ENCODE measurements at regions not wholly inside any gene's neighbourhood (a gene's known extent, or its start where the extent isn't known, plus 50 kb on each side); places are given as distances from the start of the nearest gene placed in this dataset.

DNA sequence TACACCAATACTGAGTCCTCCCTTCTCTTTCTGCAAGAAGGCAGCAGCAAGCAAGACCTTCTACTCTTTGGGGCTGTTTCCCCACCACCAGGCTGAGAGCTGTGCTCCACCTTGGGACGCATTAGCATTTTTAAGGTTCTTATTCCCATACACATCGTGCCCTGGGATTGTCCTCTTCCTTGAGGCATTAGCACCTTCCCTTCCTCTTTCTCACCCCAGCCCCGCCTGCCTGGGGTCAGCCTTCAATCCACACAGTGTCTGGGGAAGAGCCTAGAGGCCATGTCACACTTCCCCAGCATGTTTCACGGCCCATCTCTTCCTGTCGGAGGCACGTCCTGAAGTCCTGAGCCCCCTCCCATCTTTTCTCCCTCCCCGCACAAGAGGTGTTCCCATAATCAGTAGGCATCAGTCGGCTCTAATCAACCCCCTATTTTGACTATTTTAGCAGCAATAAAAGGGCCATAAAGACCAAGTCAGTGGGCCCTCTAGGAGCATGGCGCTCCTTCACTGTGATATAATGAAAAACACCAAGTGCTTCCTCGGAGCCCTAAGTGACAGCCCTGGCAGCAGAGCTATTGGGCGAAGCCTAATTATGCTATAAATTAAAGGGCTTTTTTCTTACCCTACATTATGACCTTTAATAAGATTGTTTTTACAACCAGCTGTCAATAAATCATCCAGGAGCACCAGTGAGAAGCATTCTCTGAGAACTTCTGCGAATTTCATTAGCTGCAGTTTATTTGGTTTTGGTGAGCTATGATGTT, 55.0 kb upstream of the PKDCC start:
- no peaks in the 10 kb centered on the region for H3K9me3 ChIP-seq
- H3K36me3 ChIP-seq, result no peaks in the 10 kb centered on the region
- peaks cover 0 to 14% (median 0%) of the 10 kb centered on the region in 4 donors for H3K27me3 ChIP-seq
- no peak overlapping the region for H3K27ac ChIP-seq
- H3K4me1 ChIP-seq, result no peaks in the 10 kb centered on the region
- no peak overlapping the region for H3K4me3 ChIP-seq
- DNase-seq, result no peak
- no peak for TF ChIP-seq POLR2A (IDR thresholded peaks at IDR 0.05)
- TF ChIP-seq, protein P1, sequence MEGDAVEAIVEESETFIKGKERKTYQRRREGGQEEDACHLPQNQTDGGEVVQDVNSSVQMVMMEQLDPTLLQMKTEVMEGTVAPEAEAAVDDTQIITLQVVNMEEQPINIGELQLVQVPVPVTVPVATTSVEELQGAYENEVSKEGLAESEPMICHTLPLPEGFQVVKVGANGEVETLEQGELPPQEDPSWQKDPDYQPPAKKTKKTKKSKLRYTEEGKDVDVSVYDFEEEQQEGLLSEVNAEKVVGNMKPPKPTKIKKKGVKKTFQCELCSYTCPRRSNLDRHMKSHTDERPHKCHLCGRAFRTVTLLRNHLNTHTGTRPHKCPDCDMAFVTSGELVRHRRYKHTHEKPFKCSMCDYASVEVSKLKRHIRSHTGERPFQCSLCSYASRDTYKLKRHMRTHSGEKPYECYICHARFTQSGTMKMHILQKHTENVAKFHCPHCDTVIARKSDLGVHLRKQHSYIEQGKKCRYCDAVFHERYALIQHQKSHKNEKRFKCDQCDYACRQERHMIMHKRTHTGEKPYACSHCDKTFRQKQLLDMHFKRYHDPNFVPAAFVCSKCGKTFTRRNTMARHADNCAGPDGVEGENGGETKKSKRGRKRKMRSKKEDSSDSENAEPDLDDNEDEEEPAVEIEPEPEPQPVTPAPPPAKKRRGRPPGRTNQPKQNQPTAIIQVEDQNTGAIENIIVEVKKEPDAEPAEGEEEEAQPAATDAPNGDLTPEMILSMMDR (IDR thresholded peaks at IDR 0.05), result no peak
- WGBS, 2 donors, result 80 to 82% methylated on average over 12 of the region's 12 CpGs
- intact Hi-C loops (cut with DNase I), result no loop called here

DNA sequence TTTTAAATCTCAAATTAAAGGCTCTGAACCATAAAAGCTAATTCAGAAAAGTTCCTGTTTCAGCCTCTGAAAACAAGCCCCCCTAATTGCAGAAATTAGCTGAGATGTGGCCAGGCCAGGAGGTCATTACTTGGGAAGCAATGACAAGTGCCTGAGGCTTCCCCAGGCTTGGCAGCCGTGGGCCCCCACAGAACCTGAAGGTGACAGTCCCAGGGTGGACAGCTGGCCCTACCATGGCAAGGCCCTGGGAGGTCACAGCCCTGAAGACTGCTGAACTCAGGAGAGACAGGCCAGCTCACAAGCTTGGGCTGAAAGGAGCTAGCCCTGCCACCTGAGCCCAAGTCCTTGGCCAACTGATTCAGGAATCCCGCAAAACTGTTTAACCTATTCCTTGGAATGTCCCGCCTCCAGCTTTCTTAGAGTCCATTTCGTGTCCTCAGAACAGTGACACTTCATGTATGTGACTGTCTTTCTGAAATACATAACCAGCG, 54.3 kb upstream of the PKDCC start:
- intact Hi-C loops (cut with DNase I), result no loop called here

GRCh38 chr2:41994233-41994637, 53.6 kb upstream of the PKDCC start:
- H3K4me1 ChIP-seq, result no peaks in the 10 kb centered on the region
- WGBS, 2 donors, result 72 to 75% methylated on average over 5 of the region's 5 CpGs

More for the DNA sequence above, 54.3 kb upstream of the PKDCC start:
- no peak for DNase-seq
- no peak overlapping the region for H3K4me3 ChIP-seq
- H3K36me3 ChIP-seq, result no peaks in the 10 kb centered on the region
- TF ChIP-seq POLR2A (IDR thresholded peaks at IDR 0.05), result no peak
- TF ChIP-seq, protein P1 (IDR thresholded peaks at IDR 0.05), result no peak
- no peak overlapping the region for H3K27ac ChIP-seq
- H3K27me3 ChIP-seq, result peaks cover 0 to 8% (median 0%) of the 10 kb centered on the region in 4 donors
- no peaks in the 10 kb centered on the region for H3K4me1 ChIP-seq
- WGBS, 2 donors, result 78 to 92% methylated on average over 5 of the region's 5 CpGs
- no peaks in the 10 kb centered on the region for H3K9me3 ChIP-seq

DNA sequence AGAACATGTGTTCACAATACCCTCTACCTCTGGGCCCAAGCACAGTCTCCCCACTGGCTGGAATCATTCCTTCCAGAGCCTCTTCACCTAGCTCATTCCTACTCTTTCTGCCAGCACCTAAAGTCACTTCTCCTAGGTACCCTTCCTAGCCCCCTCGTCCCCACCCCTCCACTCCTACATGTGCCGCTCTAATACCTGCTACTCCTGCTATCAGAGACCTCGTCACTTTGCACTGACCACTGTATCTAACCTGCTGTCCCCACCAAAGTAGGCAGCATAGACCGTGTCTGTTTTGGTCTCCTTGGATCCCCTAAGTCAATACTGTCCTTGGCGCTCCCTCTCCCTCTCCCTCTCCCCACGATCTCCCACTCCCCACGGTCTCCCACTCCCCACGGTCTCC, 53.2 kb upstream of the PKDCC start:
- no peak for DNase-seq
- H3K4me3 ChIP-seq, result no peak overlapping the region
- H3K27ac ChIP-seq, result no peak overlapping the region
- intact Hi-C loops (cut with DNase I), result no loop called here
- H3K4me1 ChIP-seq, result no peaks in the 10 kb centered on the region
- H3K27me3 ChIP-seq, result peaks cover 0 to 8% (median 0%) of the 10 kb centered on the region in 4 donors
- H3K36me3 ChIP-seq, result no peaks in the 10 kb centered on the region
- 79 to 89% methylated on average over 7 to 8 of the region's 8 CpGs for WGBS, 2 donors
- TF ChIP-seq, protein P1 (IDR thresholded peaks at IDR 0.05), result no peak
- no peak for TF ChIP-seq POLR2A (IDR thresholded peaks at IDR 0.05)
- no peaks in the 10 kb centered on the region for H3K9me3 ChIP-seq

More at GRCh38 chr2:41994233-41994637, 53.6 kb upstream of the PKDCC start:
- Histone ChIP-seq H3K36me3 (no peaks in the 10 kb centered on the region), H3K27ac (no peak overlapping the region), H3K9me3 (no peaks in the 10 kb centered on the region), H3K4me3 (no peak overlapping the region), H3K27me3 (peaks cover 0 to 8% (median 0%) of the 10 kb centered on the region in 4 donors)
- DNase-seq, result no peak
- intact Hi-C loops (cut with DNase I), result no loop called here
- TF ChIP-seq, protein P1 (IDR thresholded peaks at IDR 0.05), result no peak
- no peak for TF ChIP-seq POLR2A (IDR thresholded peaks at IDR 0.05)

GRCh38 chr2:41997561-41997960, 50.3 kb upstream of the PKDCC start:
- WGBS, 2 donors, result 72 to 88% methylated on average over 4 of the region's 4 CpGs

More at GRCh38 chr2:41997561-41997960, 50.3 kb upstream of the PKDCC start:
- H3K4me1 ChIP-seq, result no peaks in the 10 kb centered on the region
- no peaks in the 10 kb centered on the region for H3K36me3 ChIP-seq
- H3K27me3 ChIP-seq, result peaks cover 0 to 8% (median 0%) of the 10 kb centered on the region in 4 donors
- no peaks in the 10 kb centered on the region for H3K9me3 ChIP-seq
- TF ChIP-seq, protein P1 (IDR thresholded peaks at IDR 0.05), result no peak
- no peak for TF ChIP-seq POLR2A (IDR thresholded peaks at IDR 0.05)
- intact Hi-C loops (cut with DNase I), result no loop called here
- no peak overlapping the region for H3K27ac ChIP-seq
- no peak overlapping the region for H3K4me3 ChIP-seq
- no peak for DNase-seq

Measured in esophagus squamous epithelium (tissue), 5 donors.